CD1c-positive myeloid dendritic cell (primary cell): ENCODE measurements at regions not wholly inside any gene's neighbourhood (a gene's known extent, or its start where the extent isn't known, plus 50 kb on each side); places are given as distances from the start of the nearest gene placed in this dataset.
A peak's percentile ranks its signal among the peaks of the same experiment; 100 is the strongest.

Experiments used
- DNase-seq: peaks from one replicate; pipeline ENCODE4 v3.0.0-alpha.2; 2016; ENCODE audit errors: extremely low spot score

DNA sequence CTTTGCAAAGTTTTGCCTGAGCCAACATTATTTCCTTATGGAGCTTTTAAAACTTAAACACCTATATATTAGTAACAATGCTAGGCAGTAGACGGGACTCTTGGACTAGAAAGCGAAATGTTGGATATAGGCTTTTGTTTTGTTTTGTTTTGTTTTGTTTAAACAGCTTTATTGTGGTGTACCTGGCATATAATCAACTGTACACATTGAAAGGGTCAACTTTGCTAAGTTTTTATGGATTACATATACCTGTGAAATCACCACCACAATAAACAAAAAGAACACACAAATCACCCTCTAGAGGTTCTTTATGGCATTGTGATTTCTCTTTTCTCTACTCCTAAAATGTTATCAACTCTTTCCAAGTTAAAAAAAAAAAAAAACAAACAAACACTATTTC, 184.9 kb upstream of the LNX1 start:
- no peak for DNase-seq

DNA sequence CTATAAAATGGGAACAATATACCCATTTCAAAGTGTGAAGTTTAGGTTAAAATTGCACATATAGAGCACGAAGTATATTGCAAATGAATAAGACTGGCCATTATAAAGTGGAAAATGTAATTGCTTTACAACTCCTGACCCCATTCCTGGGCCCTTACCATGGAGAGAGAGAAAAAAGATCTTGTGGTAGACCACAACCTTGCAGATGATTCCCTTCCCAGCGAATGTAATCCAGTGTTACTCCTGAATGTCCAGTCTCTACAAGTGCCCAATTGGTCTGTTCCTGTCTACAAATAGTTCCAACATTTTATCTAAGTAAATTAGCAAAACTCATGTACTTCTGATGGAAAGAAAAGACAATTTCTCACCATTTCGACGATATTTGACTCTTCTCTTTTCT, 184.1 kb upstream of the LNX1 start:
- no peak for DNase-seq

DNA sequence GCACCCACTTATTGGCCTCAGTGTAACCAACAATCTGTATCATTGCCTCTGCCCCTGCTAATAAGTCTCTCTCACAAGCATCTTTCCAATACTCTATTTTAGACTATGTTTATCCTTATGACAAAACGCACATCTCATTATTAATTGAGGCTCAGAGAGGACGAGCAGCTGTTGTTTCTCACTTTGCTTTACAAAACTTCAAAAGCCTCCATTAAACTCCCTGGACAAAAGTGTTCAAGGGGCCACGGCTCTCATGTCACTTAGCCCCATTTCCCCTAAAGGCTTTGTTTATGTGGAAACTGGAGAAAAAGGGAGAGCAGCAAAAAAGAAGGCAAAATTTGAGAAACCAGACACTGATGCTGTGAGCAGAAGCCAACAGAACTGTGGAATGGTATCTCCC, 180.0 kb upstream of the LNX1 start:
- DNase-seq = no peak

DNA sequence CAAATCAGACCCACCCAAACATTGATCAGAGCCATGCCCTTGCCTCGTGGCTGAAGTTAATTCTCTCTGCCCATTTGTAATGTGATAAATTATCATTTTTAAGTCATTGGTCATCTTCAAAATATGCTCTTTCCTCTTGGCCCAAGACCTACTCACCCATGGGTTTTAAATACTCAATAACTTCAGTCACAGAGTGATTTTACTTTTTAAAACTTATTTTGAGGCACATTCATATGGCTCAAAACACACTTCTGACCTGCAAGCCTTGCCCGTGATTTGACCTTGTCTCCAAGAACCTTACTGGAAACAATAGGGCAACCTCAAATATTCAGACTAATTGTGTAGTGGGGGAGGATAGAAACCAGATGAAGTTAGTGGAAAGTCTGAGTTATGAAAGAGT, 176.2 kb upstream of the LNX1 start:
- no peak for DNase-seq

DNA sequence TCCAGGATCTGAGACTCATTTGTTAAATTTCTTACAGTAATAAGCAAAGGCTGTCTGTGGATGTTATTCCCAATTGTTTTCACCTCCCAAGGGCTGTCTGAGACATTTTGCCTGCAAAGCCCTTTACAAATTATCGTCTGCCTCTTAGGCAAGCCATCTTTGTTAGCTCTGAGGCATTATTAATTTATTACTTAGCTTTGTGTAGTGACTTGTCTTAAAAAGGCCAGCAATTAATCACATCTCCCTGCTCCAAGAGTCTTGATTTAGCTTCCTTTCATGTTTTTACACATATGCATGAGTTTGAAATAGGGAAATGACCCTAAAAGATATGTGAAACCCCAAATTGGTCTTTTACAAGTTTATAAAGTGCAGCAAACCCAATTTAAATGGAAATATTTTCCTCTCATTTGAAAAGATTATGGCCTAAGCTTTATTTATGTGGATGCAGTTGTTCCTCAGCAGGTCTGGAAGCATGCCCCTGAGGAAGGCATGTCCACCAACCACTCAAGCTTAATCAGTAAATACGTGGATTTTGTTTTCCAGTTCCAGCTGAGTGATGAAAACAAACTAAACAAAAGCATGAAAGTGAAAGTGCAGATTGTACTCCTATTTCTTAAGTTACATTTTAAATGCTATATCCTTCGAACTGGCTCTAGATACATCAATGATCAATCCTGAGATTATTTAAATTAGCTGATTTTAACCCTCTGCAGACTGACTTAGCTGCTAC, 173.6 kb upstream of the LNX1 start:
- DNase-seq = no peak

DNA sequence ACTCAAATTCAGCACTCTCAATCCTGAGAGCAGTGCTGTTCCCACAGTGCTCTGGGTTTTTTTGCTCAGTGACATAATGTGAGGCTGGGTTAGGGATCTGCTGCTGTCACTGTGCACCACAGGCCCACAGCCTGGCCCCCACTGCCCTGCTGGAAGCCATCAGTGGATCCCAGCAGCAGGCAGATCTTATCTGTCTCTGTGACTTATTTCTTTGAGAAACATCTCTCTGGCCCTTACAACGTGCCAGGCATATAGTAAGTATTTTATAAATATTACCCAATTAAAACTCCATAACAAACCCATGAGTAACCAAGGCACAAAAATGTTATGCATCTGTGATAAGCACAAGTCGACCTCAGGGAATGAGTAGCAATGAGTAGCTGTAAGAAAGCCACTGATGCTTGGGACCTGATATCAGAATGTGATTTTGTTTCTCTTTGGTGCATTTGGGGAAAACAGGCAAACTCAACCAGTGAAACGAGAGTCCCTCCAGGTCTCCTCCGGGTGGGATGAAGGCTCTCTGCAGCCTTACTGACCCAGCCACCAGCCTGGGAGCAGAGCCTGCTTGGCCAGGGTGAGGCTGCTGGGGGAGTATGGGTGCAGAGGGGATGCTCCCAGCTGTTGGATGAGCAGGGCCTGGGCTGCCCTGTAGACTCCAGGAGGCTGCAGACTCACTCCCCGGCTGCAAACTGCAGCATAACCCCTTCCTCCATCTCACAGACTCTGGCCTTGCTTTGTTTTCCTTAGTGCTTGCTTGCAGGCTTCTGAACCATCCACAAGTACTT, 172.7 kb upstream of the LNX1 start:
- DNase-seq = no peak

DNA sequence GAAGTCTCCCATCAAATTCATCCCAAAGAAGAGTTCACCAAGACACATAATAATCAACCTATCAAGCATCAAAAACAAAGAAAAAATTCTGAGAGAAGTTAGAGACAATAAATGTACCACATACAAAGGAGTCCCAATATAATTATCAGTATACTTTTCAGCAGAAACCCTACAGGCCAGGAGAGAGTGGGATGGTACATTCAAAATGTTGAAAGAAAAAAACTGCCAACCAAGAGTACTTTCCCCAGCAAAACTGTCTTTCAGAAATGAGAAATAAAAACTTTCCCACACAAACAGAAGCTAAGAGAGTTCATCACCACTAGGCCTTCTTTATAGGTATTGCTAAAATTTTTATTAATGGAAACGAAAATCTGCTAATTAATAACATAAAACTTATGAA, 164.4 kb upstream of the LNX1 start:
- no peak for DNase-seq

DNA sequence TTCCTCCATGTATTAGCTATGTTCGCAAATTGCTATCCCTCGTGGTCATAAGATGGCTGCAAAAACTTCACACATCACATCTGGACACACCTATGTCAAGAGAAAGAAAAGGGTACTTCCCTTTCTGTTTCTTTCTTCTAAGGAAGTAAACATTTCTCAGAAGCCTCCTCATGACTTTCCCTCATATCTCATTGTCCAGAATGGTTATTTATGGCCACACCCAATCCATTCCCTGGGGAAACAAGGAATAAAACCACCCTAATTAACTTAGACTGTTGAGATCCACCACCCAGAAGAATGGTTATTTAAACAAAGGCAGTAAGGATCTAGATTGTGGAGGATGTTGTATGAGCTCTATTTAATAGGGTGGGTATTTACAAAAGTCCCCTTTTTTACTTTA, 160.8 kb upstream of the LNX1 start:
- DNase-seq = no peak

DNA sequence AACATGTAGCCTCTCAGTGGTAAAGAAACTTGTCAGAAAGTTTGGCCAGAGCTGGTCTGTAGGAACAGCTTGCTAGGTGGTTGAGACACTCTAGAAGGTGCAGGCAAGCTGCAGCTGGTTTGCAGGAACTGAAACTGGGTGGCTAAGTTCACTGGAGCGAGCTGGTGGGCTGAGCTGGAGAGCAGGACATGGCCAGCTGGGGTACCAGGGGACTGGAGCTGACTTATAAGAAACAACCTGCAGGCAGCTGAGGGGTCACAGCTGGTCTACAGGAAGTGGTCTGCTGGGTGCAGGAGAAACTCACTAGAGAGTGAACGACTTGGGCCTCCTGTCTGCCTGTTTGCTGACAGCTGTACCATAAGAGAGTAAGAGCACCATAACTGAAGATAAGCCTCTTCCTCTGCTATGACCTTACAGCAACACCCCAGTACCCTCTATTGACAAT, 157.1 kb upstream of the LNX1 start:
- peak; percentile 59 for DNase-seq

DNA sequence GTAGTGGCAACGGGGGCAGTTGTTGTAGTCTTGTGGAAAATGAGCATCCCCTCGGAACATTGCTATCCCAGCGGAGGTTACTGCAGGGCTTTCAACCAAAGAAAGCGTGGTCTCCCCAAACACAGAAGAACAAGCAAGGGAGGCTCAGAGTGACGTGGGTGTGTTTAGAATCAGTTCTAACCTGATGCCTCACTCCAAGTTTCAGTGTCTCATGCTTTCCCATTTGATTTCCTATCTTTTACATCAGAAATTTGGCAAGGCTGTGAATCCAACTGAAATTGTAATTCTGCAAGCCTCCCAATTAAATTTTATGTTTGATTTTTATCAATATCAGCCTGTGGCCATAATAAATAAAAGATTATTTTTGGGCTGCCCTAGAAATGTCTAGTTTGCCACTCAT, 156.1 kb upstream of the LNX1 start:
- DNase-seq = no peak

DNA sequence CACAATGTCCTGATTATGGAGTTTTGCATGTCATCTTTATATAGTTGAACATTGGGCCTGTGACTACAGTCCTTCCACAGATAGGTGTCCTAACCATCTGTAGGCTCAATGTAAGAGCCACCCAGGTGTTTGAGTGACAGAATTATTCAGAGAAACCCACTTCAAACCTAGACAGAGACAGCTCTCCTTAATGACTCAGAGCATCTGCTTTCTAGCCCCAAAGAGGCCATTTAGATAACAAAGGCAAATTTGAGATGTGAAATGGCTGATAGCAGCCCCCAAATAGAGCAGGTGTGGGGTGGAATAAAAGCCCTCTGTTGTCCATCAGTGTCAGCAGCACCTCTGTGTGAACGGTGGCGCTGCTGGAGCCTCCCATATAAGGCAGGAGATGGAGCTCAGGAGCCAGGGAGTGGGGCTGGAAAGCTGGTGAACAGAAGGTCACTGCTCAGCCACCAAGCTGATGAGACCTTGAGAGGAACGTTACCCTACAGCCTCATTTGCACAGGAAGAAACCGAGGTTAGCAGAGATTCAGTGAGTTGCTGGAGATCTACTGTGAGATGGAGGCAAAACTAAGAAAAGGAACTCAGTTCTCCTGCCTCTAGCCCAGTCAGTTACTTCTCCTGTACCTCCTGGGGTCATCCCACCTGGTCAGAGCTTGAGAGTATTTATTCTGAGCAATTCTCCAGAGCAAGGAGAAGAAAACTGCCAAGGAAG, 153.3 kb upstream of the LNX1 start:
- no peak for DNase-seq

DNA sequence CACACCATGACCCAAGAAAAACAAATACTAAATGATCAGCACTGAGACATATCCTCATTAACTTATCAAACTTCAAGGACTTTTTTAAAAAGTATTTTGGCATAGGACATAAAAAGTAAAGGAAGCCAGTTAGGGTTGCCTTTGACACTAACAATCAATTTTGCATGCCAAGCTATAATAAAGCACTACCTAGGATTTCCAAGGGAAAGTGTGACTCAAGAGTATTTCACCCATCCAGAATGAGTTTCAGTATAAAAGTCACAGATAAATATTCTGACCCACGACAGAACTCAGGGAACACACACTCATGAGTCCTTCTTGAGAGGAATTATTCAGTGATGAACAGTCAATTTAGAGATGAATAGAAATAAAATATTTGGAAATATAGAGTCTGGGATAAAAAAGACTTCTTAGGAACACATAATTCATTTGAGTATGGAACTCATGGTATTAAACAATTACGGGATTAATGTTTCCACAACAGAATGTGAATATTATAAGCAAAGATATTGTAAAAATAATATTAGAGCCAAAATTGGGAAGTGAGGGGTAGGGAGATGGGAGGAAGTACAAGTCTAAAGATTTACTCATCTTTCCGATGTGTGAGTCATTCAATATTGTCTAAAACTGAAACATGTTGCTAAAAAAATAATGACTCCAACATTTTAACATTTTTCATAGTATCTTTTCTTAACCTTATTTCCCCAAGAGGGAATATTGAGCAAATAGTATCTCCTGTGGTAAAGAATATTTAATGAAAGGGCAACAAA, 143.5 kb upstream of the LNX1 start:
- DNase-seq = peak; percentile 56

DNA sequence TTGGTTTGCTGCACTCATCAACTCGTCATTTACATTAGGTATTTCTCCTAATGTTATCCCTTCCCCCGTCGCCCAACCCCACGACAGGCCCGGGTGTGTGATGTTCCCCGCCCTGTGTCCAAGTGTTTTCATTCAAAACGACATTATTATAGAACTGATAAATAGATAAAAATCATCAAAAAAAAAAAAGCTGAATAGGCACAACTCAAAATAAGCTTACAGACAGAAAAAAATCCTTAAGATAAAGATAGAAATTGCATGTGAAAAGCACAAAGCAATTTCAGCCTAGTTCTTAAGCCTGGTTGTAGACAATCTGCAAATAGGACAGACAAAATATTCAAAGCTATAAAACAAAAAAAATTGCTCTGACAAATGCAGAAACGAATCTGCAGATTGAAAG, 142.9 kb upstream of the LNX1 start:
- DNase-seq = no peak

DNA sequence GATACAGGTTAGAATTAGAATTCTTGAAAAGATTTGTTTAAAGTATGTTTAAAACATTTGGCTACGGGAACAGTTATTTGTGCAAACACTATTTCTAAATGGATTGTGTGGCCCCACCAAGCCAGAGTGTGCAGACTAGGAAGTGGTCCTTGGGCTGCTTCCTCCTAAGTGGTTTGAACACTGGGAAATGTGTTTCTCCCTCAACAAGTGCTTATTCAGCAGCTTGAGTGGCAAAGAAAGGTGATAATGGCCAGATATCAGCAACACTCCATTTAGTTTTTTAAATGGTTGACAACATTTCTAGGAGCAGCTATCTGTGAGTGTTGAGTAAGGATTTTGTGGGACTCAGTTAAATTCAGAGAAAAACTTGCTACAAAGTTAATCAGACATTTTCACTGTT, 141.4 kb upstream of the LNX1 start:
- peak; percentile 12 for DNase-seq

DNA sequence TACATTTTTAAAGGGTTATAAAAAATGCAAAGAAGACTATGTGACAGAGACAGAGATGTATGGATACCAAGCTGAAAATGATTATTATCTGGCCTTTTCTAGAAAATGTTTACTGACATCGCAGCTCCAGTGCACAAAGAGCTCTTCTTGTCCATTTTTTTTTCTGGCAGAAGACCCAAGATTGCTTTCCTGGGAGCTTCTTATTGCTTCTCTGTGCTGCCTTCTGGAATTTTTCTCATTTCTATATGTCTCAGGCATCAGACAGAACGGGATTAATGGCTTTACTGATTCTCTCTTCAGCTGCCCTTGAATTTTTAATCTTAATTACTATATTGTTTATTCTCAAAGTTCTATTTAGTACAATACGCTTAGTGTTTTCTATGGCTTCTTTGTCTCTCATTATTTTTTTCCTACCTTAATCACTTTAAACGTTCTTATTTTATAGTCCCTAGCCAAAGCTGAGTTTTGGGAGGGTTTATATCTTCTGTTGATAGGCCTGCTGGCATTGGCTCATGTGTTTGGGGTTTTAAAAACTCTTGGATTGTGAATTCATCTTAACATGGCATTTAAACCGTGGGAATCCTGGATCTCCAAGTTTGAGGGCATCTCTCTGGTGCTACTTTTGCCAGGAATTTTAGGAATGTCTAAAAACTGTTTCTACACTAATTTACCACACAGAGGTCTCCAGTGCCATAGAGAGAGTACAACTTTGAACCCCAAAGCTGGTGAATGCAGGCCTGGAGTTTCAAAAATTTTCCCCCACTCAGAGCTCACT, 138.9 kb upstream of the LNX1 start:
- no peak for DNase-seq

DNA sequence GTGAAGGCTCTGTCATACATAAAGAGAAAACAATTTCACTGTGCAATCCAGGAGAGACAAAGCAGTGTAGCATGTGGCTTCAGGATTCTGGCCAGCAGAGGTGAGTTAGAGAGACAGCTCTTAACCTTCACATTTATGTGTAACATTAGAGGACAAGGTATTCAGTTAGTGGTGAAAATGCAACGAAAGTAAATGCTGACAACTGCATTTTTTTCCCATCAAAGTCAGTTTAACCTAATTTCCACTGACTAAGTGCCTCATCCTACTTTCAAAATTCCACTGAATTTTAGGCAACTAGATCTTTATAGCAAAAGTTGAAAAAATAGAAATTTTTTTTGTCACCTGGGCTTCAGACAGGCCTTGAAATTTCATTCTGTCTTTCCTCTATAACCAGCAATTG, 130.8 kb upstream of the LNX1 start:
- no peak for DNase-seq

DNA sequence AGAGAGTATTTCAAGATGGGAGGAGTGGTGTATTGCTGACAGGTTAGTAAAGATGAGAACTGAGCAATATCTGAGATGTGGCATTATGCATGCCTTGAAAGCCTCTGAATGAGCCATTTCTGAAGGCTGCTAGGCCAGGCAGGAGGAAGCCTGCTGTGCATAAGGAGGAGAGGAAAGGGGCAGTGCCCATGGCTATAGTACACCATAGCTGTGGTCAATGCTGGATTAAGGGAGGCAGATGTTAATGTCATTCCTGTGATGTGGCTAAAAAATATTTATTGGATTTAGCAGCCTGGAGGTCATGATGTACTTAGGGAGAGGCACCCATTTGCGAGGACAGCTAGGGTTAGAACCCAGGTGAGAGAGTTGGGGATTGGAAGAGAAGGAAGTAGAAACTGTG, 130.0 kb upstream of the LNX1 start:
- no peak for DNase-seq

DNA sequence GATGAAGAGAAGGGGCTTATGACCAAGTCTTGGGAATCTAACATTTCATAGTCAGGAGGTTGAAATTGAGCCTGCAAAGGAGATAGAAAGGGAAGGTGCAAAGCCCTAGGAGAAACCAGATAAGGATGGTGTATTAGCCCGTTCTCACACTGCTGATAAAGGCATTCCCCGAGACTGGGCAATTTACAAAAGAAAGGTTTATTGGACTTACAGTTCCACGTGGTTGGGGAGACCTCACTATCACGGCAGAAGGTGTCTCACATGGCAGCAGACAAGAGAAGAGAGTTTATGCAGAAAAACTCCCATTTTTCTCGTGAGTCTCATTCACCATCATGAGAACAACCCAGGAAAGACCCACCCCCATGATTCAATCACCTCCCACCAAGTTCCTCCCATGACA, 129.5 kb upstream of the LNX1 start:
- DNase-seq = no peak

DNA sequence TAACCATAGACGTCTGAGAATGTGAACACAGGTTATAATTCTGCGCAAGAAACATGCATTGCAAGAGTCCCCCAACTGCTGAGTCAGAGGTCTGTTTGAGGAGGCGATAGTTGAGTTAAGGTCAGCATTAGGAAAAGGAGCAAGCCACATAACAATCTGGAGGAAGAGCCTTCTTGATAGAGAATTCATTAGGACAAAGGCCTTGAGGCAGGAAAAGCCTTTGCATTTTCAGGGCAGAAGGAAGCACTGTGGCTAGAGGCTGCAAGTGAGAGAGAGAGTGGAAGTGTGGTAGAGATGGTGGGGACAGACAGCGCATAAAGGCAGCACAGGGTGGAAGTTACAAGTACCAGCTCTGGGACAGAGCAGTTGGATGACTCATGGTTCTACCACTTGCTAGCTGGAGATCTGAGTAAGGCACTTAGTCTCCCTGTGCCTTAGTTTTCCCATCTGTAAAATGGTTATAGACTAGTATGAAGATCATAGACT, 125.8 kb upstream of the LNX1 start:
- peak; percentile 20 for DNase-seq

DNA sequence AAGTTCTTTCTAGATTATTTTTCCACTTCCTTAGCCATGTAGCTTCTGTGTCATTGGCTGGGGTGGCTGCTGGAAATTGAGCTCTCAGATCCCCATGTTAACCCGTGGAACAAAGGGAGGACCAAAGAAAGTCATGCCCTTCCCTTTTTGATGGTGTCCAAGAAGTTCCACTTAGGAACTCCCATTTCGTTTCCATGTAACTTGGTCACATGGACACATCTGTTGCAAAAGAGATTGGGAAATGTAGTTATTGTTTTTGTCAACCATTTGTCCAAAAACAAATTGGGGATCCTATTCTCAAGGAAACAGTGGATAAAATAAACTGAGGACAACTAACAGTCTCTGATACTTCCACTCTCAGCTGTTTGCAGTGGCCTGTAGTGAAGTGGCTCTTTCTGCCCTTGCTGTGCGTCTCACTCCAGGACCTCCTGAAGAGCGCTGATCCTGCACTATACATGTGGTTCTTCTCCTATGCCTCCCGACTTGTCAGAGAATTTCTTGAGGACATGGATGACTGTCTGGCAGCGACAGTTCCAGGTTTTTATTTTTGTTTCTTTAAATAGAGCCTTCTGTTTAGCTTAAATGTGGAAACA, 125.3 kb upstream of the LNX1 start:
- DNase-seq = peak; percentile 55

DNA sequence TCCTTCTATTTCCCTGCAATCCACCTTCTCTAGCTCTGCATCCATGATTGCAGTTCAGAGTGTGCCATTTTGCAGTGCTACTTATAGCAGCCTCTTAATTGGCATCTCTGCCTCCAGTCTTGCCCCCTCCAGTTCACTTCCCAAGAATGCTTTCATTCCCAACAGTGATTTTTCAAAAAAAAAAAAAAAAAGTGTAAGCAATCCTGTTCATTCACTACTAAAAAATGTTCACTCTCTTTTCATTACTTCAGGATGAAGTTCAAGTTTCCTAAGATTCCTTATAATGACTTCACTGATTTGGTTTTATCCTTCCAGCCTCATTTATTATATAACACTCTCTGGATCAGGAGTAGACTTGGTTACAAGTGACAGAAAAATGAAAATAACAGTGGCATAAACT, 124.7 kb upstream of the LNX1 start:
- no peak for DNase-seq
